ENCODE measurements at regions not wholly inside any gene's neighbourhood (a gene's known extent, or its start where the extent isn't known, plus 50 kb on each side); places are given as distances from the start of the nearest gene placed in this dataset.
"Not testable (repeated sequence)": the region's sequence is repeated elsewhere in the genome, so short reads cannot be mapped to it uniquely, and the experiment has no call there.

DNA sequence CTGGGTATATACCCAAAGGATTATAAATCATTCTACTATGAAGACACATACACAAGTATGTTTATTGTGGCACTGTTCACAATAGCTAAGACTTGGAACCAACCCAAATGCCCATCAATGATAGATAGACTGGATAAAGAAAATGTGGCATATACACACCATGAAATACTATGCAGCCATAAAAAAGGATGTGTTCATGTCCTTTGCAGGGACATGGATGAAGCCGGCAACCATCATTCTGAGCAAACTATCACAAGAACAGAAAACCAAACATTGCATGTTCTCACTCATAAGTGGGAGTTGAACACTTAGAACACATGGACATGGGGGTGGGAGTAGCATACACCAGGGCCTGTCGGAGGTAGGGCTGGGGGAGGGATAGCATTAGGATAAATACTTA lies 94.6 kb upstream of the TBX22 start:
- H3K36me3 ChIP-seq (ENCODE audit: control insufficient read depth, insufficient read depth, low read length); H3K9me3 ChIP-seq (ENCODE audit: control insufficient read depth, insufficient read depth, low read length); H3K9ac ChIP-seq (ENCODE audit: low read depth, low read length); H3K27me3 ChIP-seq (ENCODE audit: control insufficient read depth, insufficient read depth, low read length); H3K4me3 ChIP-seq (ENCODE audit: low read depth, low read length); H3K4me1 ChIP-seq (ENCODE audit: control insufficient read depth, insufficient read depth, low read length): not testable (repeated sequence)

DNA sequence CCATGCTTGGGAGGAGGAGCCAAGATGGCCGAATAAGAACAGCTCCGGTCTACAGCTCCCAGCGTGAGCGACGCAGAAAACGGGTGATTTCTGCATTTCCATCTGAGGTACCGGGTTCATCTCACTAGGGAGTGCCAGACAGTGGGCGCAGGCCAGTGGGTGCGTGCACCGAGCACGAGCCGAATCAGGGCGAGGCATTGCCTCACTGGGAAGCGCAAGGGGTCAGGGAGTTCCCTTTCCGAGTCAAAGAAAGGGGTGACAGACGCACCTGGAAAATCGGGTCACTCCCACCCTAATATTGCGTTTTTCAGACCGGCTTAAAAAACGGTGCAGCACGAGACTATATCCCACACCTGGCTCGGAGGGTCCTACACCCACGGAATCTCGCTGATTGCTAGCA lies 87.8 kb upstream of the TBX22 start:
- not testable (repeated sequence) for H3K9me3 ChIP-seq (ENCODE audit: control insufficient read depth, insufficient read depth, low read length); H3K4me1 ChIP-seq (ENCODE audit: control insufficient read depth, insufficient read depth, low read length); H3K27me3 ChIP-seq (ENCODE audit: control insufficient read depth, insufficient read depth, low read length); H3K9ac ChIP-seq (ENCODE audit: low read depth, low read length); H3K36me3 ChIP-seq (ENCODE audit: control insufficient read depth, insufficient read depth, low read length)
- H3K4me3 ChIP-seq (ENCODE audit: low read depth, low read length) = peak overlapping the region; percentile 26

DNA sequence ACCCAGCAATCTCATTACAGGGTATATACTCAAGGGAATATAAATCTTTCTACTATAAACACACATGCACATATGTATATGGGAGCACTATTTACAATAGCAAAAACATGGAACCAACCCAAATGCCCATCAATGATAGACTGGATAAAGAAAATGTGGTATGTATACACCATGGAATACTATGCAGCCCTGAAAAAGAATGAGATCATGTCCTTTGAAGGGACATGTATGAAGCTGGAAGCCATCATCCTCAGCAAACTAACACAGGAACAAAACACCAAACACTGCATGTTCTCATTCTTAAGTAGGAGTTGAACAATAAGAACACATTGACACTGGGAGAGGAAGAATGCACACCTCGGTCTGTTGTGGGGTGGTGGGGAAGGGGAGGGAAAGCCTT lies 80.6 kb upstream of the TBX22 start:
- H3K4me3 ChIP-seq (ENCODE audit: low read depth, low read length) = no peak overlapping the region
- H3K4me1 ChIP-seq (ENCODE audit: control insufficient read depth, insufficient read depth, low read length) = no peaks in the 10 kb centered on the region
- no peaks in the 10 kb centered on the region for H3K27me3 ChIP-seq (ENCODE audit: control insufficient read depth, insufficient read depth, low read length)
- H3K9me3 ChIP-seq (ENCODE audit: control insufficient read depth, insufficient read depth, low read length) = no peaks in the 10 kb centered on the region
- H3K9ac ChIP-seq (ENCODE audit: low read depth, low read length) = no peak overlapping the region
- no peaks in the 10 kb centered on the region for H3K36me3 ChIP-seq (ENCODE audit: control insufficient read depth, insufficient read depth, low read length)

DNA sequence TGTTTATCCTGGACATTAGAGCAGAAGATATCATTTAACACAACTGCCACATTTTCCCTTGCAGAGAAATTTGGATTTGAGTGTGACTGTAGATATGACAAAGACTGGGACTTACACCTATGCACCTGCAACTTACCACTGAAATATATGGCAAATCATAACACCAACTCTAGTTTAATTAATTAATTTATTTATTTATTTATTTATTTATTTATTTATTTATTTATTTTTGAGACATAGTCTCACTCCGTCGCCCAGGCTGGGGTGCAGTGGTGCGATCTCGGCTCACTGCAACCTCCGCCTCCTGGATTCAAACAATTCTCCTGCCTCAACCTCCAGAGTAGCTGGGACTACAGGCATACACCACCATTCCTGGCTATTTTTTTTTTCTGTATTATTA lies 50.4 kb upstream of the TBX22 start:
- H3K27me3 ChIP-seq (ENCODE audit: control insufficient read depth, insufficient read depth, low read length); H3K36me3 ChIP-seq (ENCODE audit: control insufficient read depth, insufficient read depth, low read length); H3K9ac ChIP-seq (ENCODE audit: low read depth, low read length); H3K9me3 ChIP-seq (ENCODE audit: control insufficient read depth, insufficient read depth, low read length); H3K4me3 ChIP-seq (ENCODE audit: low read depth, low read length); H3K4me1 ChIP-seq (ENCODE audit: control insufficient read depth, insufficient read depth, low read length): not testable (repeated sequence)

Measured in iPS-15b (cell line).